ENCODE measurements at regions not wholly inside any gene's neighbourhood (a gene's known extent, or its start where the extent isn't known, plus 50 kb on each side); places are given as distances from the start of the nearest gene placed in this dataset.

DNA sequence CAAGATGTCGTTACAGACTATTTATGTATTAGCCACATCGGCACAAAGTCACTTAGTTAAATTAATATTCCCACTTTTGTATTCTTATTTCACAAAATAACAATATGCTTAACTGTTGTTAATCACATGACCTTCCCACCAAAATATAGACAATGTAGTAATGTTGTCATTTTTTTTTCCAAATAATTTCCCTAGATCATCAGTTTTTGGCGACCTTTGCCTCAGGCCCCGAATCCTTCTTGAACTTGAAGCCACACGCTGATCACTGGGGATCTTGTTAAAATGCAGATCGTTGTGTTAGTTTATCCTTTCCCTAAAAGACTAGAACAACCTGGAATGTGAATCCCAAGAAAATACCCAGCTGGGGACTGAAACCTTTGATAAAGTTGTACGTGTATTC, 497.6 kb downstream of the SUCLG1 start:
- Mint-ChIP-seq H3K36me3 (ENCODE audit: insufficient read depth) (no peaks in the 10 kb centered on the region), H3K27me3 (no peaks in the 10 kb centered on the region), H3K9me3 (no peaks in the 10 kb centered on the region), H3K4me1 (no peaks in the 10 kb centered on the region), H3K27ac (ENCODE audit: low read depth) (no peak overlapping the region), H3K4me3 (no peak overlapping the region)
- DNase-seq (ENCODE audit: low spot score in 2 of 2) (no peak), ATAC-seq (replicated peaks; ENCODE audit: extremely low read depth, poor library complexity, severe bottlenecking) (no peak)

GRCh38 chr2:83960371-83960770, 498.7 kb downstream of the SUCLG1 start:
- Mint-ChIP-seq H3K27me3 (no peaks in the 10 kb centered on the region), H3K9me3 (no peaks in the 10 kb centered on the region), H3K36me3 (ENCODE audit: insufficient read depth) (no peaks in the 10 kb centered on the region), H3K27ac (ENCODE audit: low read depth) (no peak overlapping the region), H3K4me3 (no peak overlapping the region), H3K4me1 (no peaks in the 10 kb centered on the region)
- DNase-seq (ENCODE audit: low spot score in 2 of 2) = no peak
- ATAC-seq (replicated peaks; ENCODE audit: extremely low read depth, poor library complexity, severe bottlenecking) = no peak

DNA sequence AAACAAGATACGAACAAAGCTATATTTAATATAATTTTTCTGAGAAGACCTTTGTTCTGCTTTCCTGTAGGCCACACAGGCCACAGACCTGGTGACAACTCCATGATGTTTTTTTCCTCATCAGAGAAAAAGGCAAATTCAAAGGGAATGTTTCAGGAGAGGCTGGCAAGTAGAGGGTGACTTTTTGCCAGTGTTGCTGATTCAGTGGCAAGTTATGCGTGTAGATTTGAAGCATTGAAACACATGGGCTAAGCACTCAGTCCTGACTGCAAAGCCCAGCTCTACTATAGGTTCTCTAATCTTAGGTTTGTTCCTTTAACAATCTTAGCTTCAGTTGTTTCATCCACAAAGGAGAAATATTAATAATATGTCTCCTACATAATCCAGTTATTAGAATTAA, 499.8 kb downstream of the SUCLG1 start:
- no peaks in the 10 kb centered on the region for H3K27me3 Mint-ChIP-seq
- no peaks in the 10 kb centered on the region for H3K36me3 Mint-ChIP-seq (ENCODE audit: insufficient read depth)
- H3K4me1 Mint-ChIP-seq = no peaks in the 10 kb centered on the region
- no peaks in the 10 kb centered on the region for H3K9me3 Mint-ChIP-seq
- H3K27ac Mint-ChIP-seq (ENCODE audit: low read depth) = no peak overlapping the region
- DNase-seq (ENCODE audit: low spot score in 2 of 2) (no peak), ATAC-seq (replicated peaks; ENCODE audit: extremely low read depth, poor library complexity, severe bottlenecking) (no peak)
- H3K4me3 Mint-ChIP-seq = no peak overlapping the region

- no peaks in the 10 kb centered on the region for H3K36me3 Mint-ChIP-seq (ENCODE audit: insufficient read depth)
- no peaks in the 10 kb centered on the region for H3K27me3 Mint-ChIP-seq
- H3K4me3 Mint-ChIP-seq = no peak overlapping the region
- H3K9me3 Mint-ChIP-seq = no peaks in the 10 kb centered on the region
- DNase-seq (ENCODE audit: low spot score in 2 of 2) = no peak
- no peak overlapping the region for H3K27ac Mint-ChIP-seq (ENCODE audit: low read depth)
- H3K4me1 Mint-ChIP-seq = no peaks in the 10 kb centered on the region
- ATAC-seq (replicated peaks; ENCODE audit: extremely low read depth, poor library complexity, severe bottlenecking) = no peak
Measured at GRCh38 chr2:83956991-83957390, 502.1 kb downstream of the SUCLG1 start.

GRCh38 chr2:83953697-83954096, 505.4 kb downstream of the SUCLG1 start:
- no peaks in the 10 kb centered on the region for H3K27me3 Mint-ChIP-seq
- H3K9me3 Mint-ChIP-seq = no peaks in the 10 kb centered on the region
- H3K36me3 Mint-ChIP-seq (ENCODE audit: insufficient read depth) = no peaks in the 10 kb centered on the region
- no peak overlapping the region for H3K27ac Mint-ChIP-seq (ENCODE audit: low read depth)
- no peaks in the 10 kb centered on the region for H3K4me1 Mint-ChIP-seq
- no peak overlapping the region for H3K4me3 Mint-ChIP-seq
- ATAC-seq (replicated peaks; ENCODE audit: extremely low read depth, poor library complexity, severe bottlenecking) (no peak), DNase-seq (ENCODE audit: low spot score in 2 of 2) (no peak)

DNA sequence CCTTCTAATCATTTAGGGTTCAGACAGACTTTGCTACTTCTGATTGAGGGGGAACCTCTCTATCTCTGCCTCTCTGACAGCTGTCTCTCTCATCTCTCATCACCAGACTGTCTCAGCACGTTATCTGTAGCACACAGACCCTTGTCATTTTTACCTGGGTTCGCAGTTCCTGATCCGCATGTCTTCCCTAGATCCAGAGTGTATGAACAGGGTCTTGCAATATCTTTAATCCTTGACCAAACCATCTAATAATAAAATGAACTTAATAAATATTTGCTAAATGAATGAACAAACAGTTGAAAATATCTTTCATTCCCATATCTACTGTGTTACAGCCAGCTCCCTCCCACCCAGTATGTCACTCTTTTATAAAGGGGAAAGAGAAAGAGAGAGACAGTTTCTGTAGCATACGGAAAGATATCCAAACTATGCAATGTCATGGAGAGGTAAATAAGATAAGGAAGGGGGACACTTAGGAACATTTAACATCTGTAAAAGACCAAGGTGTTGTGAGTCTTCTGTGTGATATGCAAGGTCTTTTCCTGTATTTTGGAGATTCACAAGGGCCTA, 507.6 kb downstream of the SUCLG1 start:
- Mint-ChIP-seq H3K27me3 (no peaks in the 10 kb centered on the region), H3K4me1 (no peaks in the 10 kb centered on the region), H3K4me3 (no peak overlapping the region), H3K36me3 (ENCODE audit: insufficient read depth) (no peaks in the 10 kb centered on the region), H3K27ac (ENCODE audit: low read depth) (no peak overlapping the region), H3K9me3 (no peaks in the 10 kb centered on the region)
- no peak for ATAC-seq (replicated peaks; ENCODE audit: extremely low read depth, poor library complexity, severe bottlenecking)
- no peak for DNase-seq (ENCODE audit: low spot score in 2 of 2)

DNA sequence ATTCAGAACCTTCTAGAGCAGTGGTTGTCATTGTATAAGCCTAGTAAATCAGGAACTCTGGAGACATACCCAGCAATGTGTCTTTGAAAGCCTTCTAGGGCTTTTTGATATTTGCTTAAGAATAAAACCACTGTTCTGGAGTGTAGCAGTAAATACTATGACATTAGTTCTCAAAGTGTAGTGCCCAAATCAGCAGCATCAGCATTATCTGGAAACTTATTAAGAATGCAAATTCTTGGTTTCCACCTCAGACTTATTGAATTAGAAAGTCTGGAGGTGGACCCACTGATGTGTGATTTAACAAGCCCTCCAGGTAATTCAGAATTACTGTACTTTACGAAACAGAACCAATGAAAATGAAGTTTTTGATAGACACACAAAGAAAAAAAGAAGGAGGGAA, 509.7 kb downstream of the SUCLG1 start:
- H3K36me3 Mint-ChIP-seq (ENCODE audit: insufficient read depth) = no peaks in the 10 kb centered on the region
- no peak overlapping the region for H3K4me3 Mint-ChIP-seq
- DNase-seq (ENCODE audit: low spot score in 2 of 2) (no peak), ATAC-seq (replicated peaks; ENCODE audit: extremely low read depth, poor library complexity, severe bottlenecking) (no peak)
- H3K27ac Mint-ChIP-seq (ENCODE audit: low read depth) = no peak overlapping the region
- no peaks in the 10 kb centered on the region for H3K9me3 Mint-ChIP-seq
- no peaks in the 10 kb centered on the region for H3K27me3 Mint-ChIP-seq
- H3K4me1 Mint-ChIP-seq = no peaks in the 10 kb centered on the region

DNA sequence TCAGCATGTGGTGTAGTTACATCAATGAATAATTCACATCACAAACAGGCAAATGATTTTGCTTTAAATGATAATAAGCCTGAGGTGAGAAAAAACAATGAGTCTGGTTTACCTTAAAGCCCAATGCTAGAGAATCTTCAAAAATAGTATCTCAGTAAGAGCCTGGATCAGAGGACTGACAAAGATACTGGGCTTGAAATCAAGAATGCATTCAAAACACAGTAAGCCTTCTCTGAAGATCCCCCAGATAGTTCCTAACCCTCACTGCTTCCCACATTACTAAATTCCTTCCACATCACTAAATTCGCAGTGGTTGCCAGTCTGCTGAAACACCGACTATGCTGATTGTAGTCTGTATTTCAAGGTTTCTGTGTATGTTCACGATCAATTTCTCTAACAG, 514.9 kb downstream of the SUCLG1 start:
- no peaks in the 10 kb centered on the region for H3K4me1 Mint-ChIP-seq
- no peaks in the 10 kb centered on the region for H3K9me3 Mint-ChIP-seq
- H3K27me3 Mint-ChIP-seq = no peaks in the 10 kb centered on the region
- DNase-seq (ENCODE audit: low spot score in 2 of 2) (no peak), ATAC-seq (replicated peaks; ENCODE audit: extremely low read depth, poor library complexity, severe bottlenecking) (no peak)
- no peak overlapping the region for H3K4me3 Mint-ChIP-seq
- no peaks in the 10 kb centered on the region for H3K36me3 Mint-ChIP-seq (ENCODE audit: insufficient read depth)
- H3K27ac Mint-ChIP-seq (ENCODE audit: low read depth) = no peak overlapping the region

- DNase-seq (ENCODE audit: low spot score in 2 of 2) (no peak), ATAC-seq (replicated peaks; ENCODE audit: extremely low read depth, poor library complexity, severe bottlenecking) (no peak)
- Mint-ChIP-seq H3K9me3 (no peaks in the 10 kb centered on the region), H3K27ac (ENCODE audit: low read depth) (no peak overlapping the region), H3K36me3 (ENCODE audit: insufficient read depth) (no peaks in the 10 kb centered on the region), H3K4me3 (no peak overlapping the region), H3K27me3 (no peaks in the 10 kb centered on the region), H3K4me1 (no peaks in the 10 kb centered on the region)
Measured at GRCh38 chr2:83943265-83943664, 515.8 kb downstream of the SUCLG1 start.

DNA sequence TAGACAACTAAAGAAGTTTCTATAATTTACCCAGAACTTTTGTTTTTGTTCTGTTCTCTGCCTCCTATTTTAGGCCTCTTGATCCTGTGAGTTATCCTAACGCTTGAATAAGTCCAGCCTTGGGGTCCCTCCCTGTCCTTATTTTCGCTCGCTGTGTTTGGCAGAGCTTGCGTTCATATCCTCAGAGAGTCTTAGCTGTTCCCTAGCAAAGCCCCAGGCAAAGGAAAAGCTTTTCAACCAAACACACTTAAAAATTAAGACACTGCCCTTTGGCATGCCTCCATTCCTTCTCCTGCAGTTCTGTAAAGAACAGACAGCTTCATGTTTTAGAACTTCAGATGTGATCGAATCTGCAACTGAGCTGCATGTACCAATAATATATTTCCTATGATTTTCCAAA, 517.2 kb downstream of the SUCLG1 start:
- Mint-ChIP-seq H3K4me1 (no peaks in the 10 kb centered on the region), H3K27me3 (no peaks in the 10 kb centered on the region), H3K36me3 (ENCODE audit: insufficient read depth) (no peaks in the 10 kb centered on the region), H3K4me3 (no peak overlapping the region), H3K9me3 (no peaks in the 10 kb centered on the region), H3K27ac (ENCODE audit: low read depth) (no peak overlapping the region)
- ATAC-seq (replicated peaks; ENCODE audit: extremely low read depth, poor library complexity, severe bottlenecking) (no peak), DNase-seq (ENCODE audit: low spot score in 2 of 2) (no peak)

GRCh38 chr2:83933749-83934148, 525.3 kb downstream of the SUCLG1 start:
- H3K27ac Mint-ChIP-seq (ENCODE audit: low read depth) = no peak overlapping the region
- H3K27me3 Mint-ChIP-seq = no peaks in the 10 kb centered on the region
- DNase-seq (ENCODE audit: low spot score in 2 of 2) (no peak), ATAC-seq (replicated peaks; ENCODE audit: extremely low read depth, poor library complexity, severe bottlenecking) (no peak)
- H3K4me1 Mint-ChIP-seq = no peaks in the 10 kb centered on the region
- peaks cover 5% of the 10 kb centered on the region for H3K9me3 Mint-ChIP-seq
- H3K4me3 Mint-ChIP-seq = no peak overlapping the region
- H3K36me3 Mint-ChIP-seq (ENCODE audit: insufficient read depth) = peaks cover 2% of the 10 kb centered on the region

- no peak for DNase-seq (ENCODE audit: low spot score in 2 of 2)
- no peaks in the 10 kb centered on the region for H3K36me3 Mint-ChIP-seq (ENCODE audit: insufficient read depth)
- H3K27me3 Mint-ChIP-seq = no peaks in the 10 kb centered on the region
- H3K27ac Mint-ChIP-seq (ENCODE audit: low read depth) = no peak overlapping the region
- H3K4me1 Mint-ChIP-seq = no peaks in the 10 kb centered on the region
- no peak for ATAC-seq (replicated peaks; ENCODE audit: extremely low read depth, poor library complexity, severe bottlenecking)
- no peak overlapping the region for H3K4me3 Mint-ChIP-seq
- peaks cover 8% of the 10 kb centered on the region for H3K9me3 Mint-ChIP-seq
Measured at GRCh38 chr2:83923531-83923930, 535.5 kb downstream of the SUCLG1 start.

DNA sequence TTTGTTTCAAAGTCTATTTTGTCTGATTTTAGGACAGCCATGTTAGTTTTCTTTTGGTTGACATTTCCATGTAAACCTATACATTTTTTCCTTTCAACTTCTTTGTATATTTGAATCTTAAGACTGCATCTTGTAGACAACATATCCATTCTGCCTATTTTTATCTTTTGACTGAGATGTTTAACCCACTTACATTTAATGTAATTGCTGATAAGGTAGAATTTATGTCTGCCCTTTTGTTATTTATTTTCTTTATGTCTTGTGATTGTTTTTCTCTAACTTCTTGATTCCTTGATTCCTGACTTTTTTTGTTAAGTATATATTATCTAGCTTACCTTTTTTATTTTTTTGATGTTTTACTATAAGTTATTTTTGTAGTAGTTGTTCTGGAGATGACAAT, 542.5 kb downstream of the SUCLG1 start:
- Mint-ChIP-seq H3K27ac (ENCODE audit: low read depth) (no peak overlapping the region), H3K9me3 (peaks cover 13% of the 10 kb centered on the region), H3K27me3 (no peaks in the 10 kb centered on the region), H3K36me3 (ENCODE audit: insufficient read depth) (no peaks in the 10 kb centered on the region), H3K4me3 (no peak overlapping the region), H3K4me1 (no peaks in the 10 kb centered on the region)
- DNase-seq (ENCODE audit: low spot score in 2 of 2) = no peak
- no peak for ATAC-seq (replicated peaks; ENCODE audit: extremely low read depth, poor library complexity, severe bottlenecking)

- peaks cover 13% of the 10 kb centered on the region for H3K9me3 Mint-ChIP-seq
- H3K27ac Mint-ChIP-seq (ENCODE audit: low read depth) = no peak overlapping the region
- no peak overlapping the region for H3K4me3 Mint-ChIP-seq
- no peaks in the 10 kb centered on the region for H3K27me3 Mint-ChIP-seq
- H3K36me3 Mint-ChIP-seq (ENCODE audit: insufficient read depth) = no peaks in the 10 kb centered on the region
- DNase-seq (ENCODE audit: low spot score in 2 of 2) = no peak
- no peaks in the 10 kb centered on the region for H3K4me1 Mint-ChIP-seq
- ATAC-seq (replicated peaks; ENCODE audit: extremely low read depth, poor library complexity, severe bottlenecking) = no peak
Measured at GRCh38 chr2:83915381-83915780, 543.7 kb downstream of the SUCLG1 start.

Data from central memory CD8-positive, alpha-beta T cell (primary cell).